ENCODE measurements at regions not wholly inside any gene's neighbourhood (a gene's known extent, or its start where the extent isn't known, plus 50 kb on each side); places are given as distances from the start of the nearest gene placed in this dataset.

GRCh38 chr7:135844903-135845302, 96.3 kb upstream of the FAM180A start:
- no peak for TF ChIP-seq EZH2 (IDR thresholded peaks at IDR 0.05; ENCODE audit: borderline replicate concordance, low read length)
- no peak for TF ChIP-seq CTCF (conservative IDR thresholded peaks at IDR 0.05 in 1 of 2, IDR thresholded peaks at IDR 0.05 in 1 of 2; ENCODE audit: extremely low read depth in 1 of 2, insufficient read depth in 1 of 2, low read depth in 1 of 2, low read length in 2 of 2)
